Osteocyte (in vitro differentiated cells): ENCODE measurements at regions not wholly inside any gene's neighbourhood (a gene's known extent, or its start where the extent isn't known, plus 50 kb on each side); places are given as distances from the start of the nearest gene placed in this dataset.
"Not testable (repeated sequence)": the region's sequence is repeated elsewhere in the genome, so short reads cannot be mapped to it uniquely, and the experiment has no call there.

Experiments used
- DNase-seq: peaks from one replicate; pipeline ENCODE4 v3.0.0; 2021; ENCODE audit warnings: mixed read lengths; ENCODE audit not compliant: unreplicated experiment; ENCODE audit errors: extremely low spot score
- H3K27ac Mint-ChIP-seq: one replicate; pipeline ENCODE4 v1.8.0; 2021; ENCODE audit warnings: mild to moderate bottlenecking, mixed read lengths; ENCODE audit not compliant: unreplicated experiment
- H3K27me3 Mint-ChIP-seq: one replicate; pipeline ENCODE4 v1.8.0; 2021; ENCODE audit warnings: mixed read lengths; ENCODE audit not compliant: unreplicated experiment
- H3K36me3 Mint-ChIP-seq: one replicate; pipeline ENCODE4 v1.8.0; 2021; ENCODE audit warnings: mixed read lengths; ENCODE audit not compliant: unreplicated experiment
- H3K4me1 Mint-ChIP-seq: one replicate; pipeline ENCODE4 v1.8.0; 2021; ENCODE audit warnings: mixed read lengths; ENCODE audit not compliant: unreplicated experiment
- H3K4me3 Mint-ChIP-seq: one replicate; pipeline ENCODE4 v1.8.0; 2021; ENCODE audit warnings: mild to moderate bottlenecking, moderate library complexity, mixed read lengths; ENCODE audit not compliant: unreplicated experiment
- H3K9me3 Mint-ChIP-seq: one replicate; pipeline ENCODE4 v1.8.0; 2021; ENCODE audit warnings: mixed read lengths; ENCODE audit not compliant: unreplicated experiment
- TF ChIP-seq, protein P1 (sequence below): fragments of 200-600 bp; sonication (generic); IDR thresholded peaks from 2 replicates; pipeline ENCODE4 v1.5.0; 2021; ENCODE audit warnings: antibody characterized with exemption, mild to moderate bottlenecking, moderate library complexity

- H3K9me3 Mint-ChIP-seq: peaks cover 7% of the 10 kb centered on the region
- H3K4me1 Mint-ChIP-seq: peaks cover 22% of the 10 kb centered on the region
- peaks cover 2% of the 10 kb centered on the region for H3K36me3 Mint-ChIP-seq
- TF ChIP-seq, protein P1, sequence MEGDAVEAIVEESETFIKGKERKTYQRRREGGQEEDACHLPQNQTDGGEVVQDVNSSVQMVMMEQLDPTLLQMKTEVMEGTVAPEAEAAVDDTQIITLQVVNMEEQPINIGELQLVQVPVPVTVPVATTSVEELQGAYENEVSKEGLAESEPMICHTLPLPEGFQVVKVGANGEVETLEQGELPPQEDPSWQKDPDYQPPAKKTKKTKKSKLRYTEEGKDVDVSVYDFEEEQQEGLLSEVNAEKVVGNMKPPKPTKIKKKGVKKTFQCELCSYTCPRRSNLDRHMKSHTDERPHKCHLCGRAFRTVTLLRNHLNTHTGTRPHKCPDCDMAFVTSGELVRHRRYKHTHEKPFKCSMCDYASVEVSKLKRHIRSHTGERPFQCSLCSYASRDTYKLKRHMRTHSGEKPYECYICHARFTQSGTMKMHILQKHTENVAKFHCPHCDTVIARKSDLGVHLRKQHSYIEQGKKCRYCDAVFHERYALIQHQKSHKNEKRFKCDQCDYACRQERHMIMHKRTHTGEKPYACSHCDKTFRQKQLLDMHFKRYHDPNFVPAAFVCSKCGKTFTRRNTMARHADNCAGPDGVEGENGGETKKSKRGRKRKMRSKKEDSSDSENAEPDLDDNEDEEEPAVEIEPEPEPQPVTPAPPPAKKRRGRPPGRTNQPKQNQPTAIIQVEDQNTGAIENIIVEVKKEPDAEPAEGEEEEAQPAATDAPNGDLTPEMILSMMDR: no peak
- no peak overlapping the region for H3K4me3 Mint-ChIP-seq
- DNase-seq: no peak
- H3K27me3 Mint-ChIP-seq: no peaks in the 10 kb centered on the region
- no peak overlapping the region for H3K27ac Mint-ChIP-seq
Observed at GRCh38 chr10:36533316-36533715, 592.1 kb upstream of the ANKRD30A start.

- Mint-ChIP-seq H3K27ac (no peak overlapping the region), H3K27me3 (no peaks in the 10 kb centered on the region), H3K4me3 (no peak overlapping the region), H3K9me3 (peaks cover 8% of the 10 kb centered on the region), H3K4me1 (peaks cover 20% of the 10 kb centered on the region), H3K36me3 (peaks cover 2% of the 10 kb centered on the region)
- TF ChIP-seq, protein P1: no peak
- DNase-seq: no peak
Observed at GRCh38 chr10:36531621-36532020, 593.8 kb upstream of the ANKRD30A start.

DNA sequence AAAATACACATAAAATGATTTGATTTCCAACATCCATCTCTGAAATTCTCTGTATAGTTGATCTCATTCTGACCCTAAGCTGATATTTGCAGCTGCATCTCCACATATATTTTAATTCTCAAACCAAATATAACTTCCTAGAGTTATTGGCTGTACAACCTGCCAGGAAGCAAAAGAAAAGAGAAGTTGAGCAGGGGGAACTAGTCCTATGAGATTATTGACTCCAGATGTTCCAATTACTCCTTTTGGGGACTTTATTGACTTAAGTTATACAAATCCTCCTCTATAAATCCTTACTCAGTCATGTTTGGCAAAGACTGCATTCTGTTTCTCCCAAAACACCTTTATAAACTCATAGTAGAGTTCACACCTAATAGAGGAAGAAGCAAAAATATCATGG is 599.4 kb upstream of the ANKRD30A start:
- DNase-seq: no peak
- TF ChIP-seq, protein P1: no peak
- Mint-ChIP-seq H3K4me3 (no peak overlapping the region), H3K27me3 (no peaks in the 10 kb centered on the region), H3K9me3 (peaks cover 8% of the 10 kb centered on the region), H3K36me3 (peaks cover 2% of the 10 kb centered on the region), H3K27ac (no peak overlapping the region), H3K4me1 (peaks cover 5% of the 10 kb centered on the region)

- H3K9me3 Mint-ChIP-seq: peaks cover 13% of the 10 kb centered on the region
- H3K27ac Mint-ChIP-seq, H3K4me1 Mint-ChIP-seq, DNase-seq, H3K27me3 Mint-ChIP-seq, H3K36me3 Mint-ChIP-seq, H3K4me3 Mint-ChIP-seq: not testable (repeated sequence)
Observed at GRCh38 chr10:36524126-36524525, 601.3 kb upstream of the ANKRD30A start.

DNA sequence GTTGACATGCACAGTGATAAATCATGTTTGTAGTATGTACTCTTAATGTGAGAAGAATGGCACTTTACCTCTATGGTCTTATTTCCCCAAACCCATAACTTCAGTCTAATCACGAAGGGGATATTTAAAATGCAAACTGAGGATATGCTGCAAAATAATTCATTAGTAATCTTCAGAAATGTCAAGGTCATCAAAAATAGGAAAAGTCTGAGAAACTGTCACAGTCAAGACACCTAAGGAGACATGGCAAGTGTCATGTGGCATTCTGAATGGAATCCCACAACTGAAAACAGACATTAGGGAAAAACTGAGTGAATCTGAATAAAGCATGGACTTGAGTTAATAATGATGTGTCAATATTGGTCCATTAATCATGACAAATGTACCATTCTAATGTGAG is 605.5 kb upstream of the ANKRD30A start:
- Mint-ChIP-seq H3K4me1 (peaks cover 8% of the 10 kb centered on the region), H3K4me3 (no peak overlapping the region), H3K27ac (no peak overlapping the region), H3K27me3 (no peaks in the 10 kb centered on the region), H3K9me3 (peaks cover 14% of the 10 kb centered on the region), H3K36me3 (no peaks in the 10 kb centered on the region)
- DNase-seq: no peak
- TF ChIP-seq, protein P1: no peak

DNA sequence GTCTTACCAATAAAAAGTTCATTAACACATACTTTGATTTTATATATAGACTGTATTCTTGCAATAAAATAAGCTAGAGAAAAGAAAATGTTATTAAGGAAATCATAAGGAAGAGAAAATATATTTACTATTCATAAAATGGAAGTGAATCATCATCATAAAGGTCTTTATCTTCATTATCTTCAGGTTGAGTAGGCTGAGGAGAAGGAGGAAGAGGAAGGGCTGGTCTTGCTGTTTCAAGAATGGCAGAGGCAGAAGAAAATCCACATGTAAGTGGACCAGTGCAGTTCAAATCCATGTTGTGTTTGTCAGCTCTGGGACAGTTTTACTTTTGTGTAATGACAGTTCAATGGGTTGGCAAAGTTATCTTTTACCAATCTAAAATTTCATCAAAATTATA is 609.1 kb upstream of the ANKRD30A start:
- H3K4me3 Mint-ChIP-seq: no peak overlapping the region
- TF ChIP-seq, protein P1: no peak
- H3K27ac Mint-ChIP-seq: no peak overlapping the region
- H3K27me3 Mint-ChIP-seq: no peaks in the 10 kb centered on the region
- H3K9me3 Mint-ChIP-seq: peaks cover 14% of the 10 kb centered on the region
- no peaks in the 10 kb centered on the region for H3K36me3 Mint-ChIP-seq
- DNase-seq: no peak
- H3K4me1 Mint-ChIP-seq: peaks cover 21% of the 10 kb centered on the region
